ENCODE measurements at regions not wholly inside any gene's neighbourhood (a gene's known extent, or its start where the extent isn't known, plus 50 kb on each side); places are given as distances from the start of the nearest gene placed in this dataset.
"Not testable (repeated sequence)": the region's sequence is repeated elsewhere in the genome, so short reads cannot be mapped to it uniquely, and the experiment has no call there.

GRCh38 chr12:5328669-5329517, 103.0 kb upstream of the NTF3 start:
- DNase-seq: no peak

- DNase-seq: no peak
Measured at GRCh38 chr12:5332551-5332950, 99.4 kb upstream of the NTF3 start.

GRCh38 chr12:5333096-5333495, 98.8 kb upstream of the NTF3 start:
- no peak for DNase-seq

- no peak for DNase-seq
Measured at GRCh38 chr12:5335069-5335468, 96.8 kb upstream of the NTF3 start.

GRCh38 chr12:5341086-5341485, 90.8 kb upstream of the NTF3 start:
- DNase-seq: not testable (repeated sequence)

GRCh38 chr12:5343711-5344110, 88.2 kb upstream of the NTF3 start:
- no peak for DNase-seq

- no peak for DNase-seq
Measured at GRCh38 chr12:5344131-5344530, 87.8 kb upstream of the NTF3 start.

GRCh38 chr12:5345534-5345933, 86.4 kb upstream of the NTF3 start:
- DNase-seq: no peak

- no peak for DNase-seq
Measured at GRCh38 chr12:5348057-5348456, 83.9 kb upstream of the NTF3 start.

GRCh38 chr12:5348491-5348890, 83.4 kb upstream of the NTF3 start:
- DNase-seq: no peak

GRCh38 chr12:5364036-5364770, 67.7 kb upstream of the NTF3 start:
- no peak for DNase-seq

GRCh38 chr12:5369298-5369697, 62.6 kb upstream of the NTF3 start:
- DNase-seq: no peak

- no peak for DNase-seq
Measured at GRCh38 chr12:5371631-5372030, 60.3 kb upstream of the NTF3 start.

- DNase-seq: no peak
Measured at GRCh38 chr12:5374713-5375112, 57.2 kb upstream of the NTF3 start.

GRCh38 chr12:5375547-5376295, 56.2 kb upstream of the NTF3 start:
- DNase-seq: no peak

- DNase-seq: no peak
Measured at GRCh38 chr12:5376591-5377207, 55.2 kb upstream of the NTF3 start.

GRCh38 chr12:5377997-5378592, 53.8 kb upstream of the NTF3 start:
- DNase-seq: no peak

GRCh38 chr12:5379749-5380496, 52.0 kb upstream of the NTF3 start:
- no peak for DNase-seq
